GM13977 (cell line): ENCODE measurements at regions not wholly inside any gene's neighbourhood (a gene's known extent, or its start where the extent isn't known, plus 50 kb on each side); places are given as distances from the start of the nearest gene placed in this dataset.

Experiments
- DNase-seq: peaks from one replicate; pipeline ENCODE4 v3.0.0; 2012; ENCODE audit warnings: low spot score
- in situ Hi-C: fragments of 300-500 bp; cut with MboI; formaldehyde crosslinking; loops from one replicate; pipeline ENCODE4 v1.12.0; 2022; ENCODE audit warnings: low sequenced_read_pairs, low pct_unique_long_range_greater_than_20kb, mixed read lengths, inconsistent platforms; ENCODE audit not compliant: unreplicated experiment
- TF ChIP-seq, protein P1 (sequence below): IDR thresholded peaks from 2 replicates; pipeline ENCODE4 v1.5.1; 2012; ENCODE audit warnings: mild to moderate bottlenecking, control low read depth; ENCODE audit not compliant: insufficient read depth; ENCODE audit errors: extremely low read depth, missing control alignments

DNA sequence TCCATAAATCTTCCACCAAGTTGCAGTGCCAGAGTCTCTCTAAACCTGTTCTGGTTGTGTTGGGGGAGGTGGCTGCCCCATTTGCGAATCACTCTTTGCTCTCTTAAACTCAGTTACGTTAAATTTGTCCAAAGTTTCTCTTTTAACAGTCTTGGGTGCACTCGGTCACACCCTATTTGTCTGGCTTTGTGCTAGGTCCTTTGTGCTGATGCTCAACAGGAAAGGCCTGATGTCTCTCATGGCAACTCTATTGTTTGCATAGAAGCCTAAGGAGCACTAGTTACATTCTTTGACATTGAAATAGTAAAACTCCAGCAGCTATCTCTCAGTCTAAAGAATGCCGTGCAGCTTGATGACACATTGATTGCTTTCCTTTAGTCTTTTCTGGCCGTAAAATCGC is 105.1 kb downstream of the TRMT11 start:
- in situ Hi-C loops = no loop called here
- no peak for DNase-seq

GRCh38 chr6:126093108-126093507 is 106.8 kb downstream of the TRMT11 start:
- TF ChIP-seq, protein P1, sequence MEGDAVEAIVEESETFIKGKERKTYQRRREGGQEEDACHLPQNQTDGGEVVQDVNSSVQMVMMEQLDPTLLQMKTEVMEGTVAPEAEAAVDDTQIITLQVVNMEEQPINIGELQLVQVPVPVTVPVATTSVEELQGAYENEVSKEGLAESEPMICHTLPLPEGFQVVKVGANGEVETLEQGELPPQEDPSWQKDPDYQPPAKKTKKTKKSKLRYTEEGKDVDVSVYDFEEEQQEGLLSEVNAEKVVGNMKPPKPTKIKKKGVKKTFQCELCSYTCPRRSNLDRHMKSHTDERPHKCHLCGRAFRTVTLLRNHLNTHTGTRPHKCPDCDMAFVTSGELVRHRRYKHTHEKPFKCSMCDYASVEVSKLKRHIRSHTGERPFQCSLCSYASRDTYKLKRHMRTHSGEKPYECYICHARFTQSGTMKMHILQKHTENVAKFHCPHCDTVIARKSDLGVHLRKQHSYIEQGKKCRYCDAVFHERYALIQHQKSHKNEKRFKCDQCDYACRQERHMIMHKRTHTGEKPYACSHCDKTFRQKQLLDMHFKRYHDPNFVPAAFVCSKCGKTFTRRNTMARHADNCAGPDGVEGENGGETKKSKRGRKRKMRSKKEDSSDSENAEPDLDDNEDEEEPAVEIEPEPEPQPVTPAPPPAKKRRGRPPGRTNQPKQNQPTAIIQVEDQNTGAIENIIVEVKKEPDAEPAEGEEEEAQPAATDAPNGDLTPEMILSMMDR = no peak
- in situ Hi-C loops = no loop called here
- DNase-seq = no peak

More for the DNA sequence above, 105.1 kb downstream of the TRMT11 start:
- TF ChIP-seq, protein P1 = no peak

- no peak for DNase-seq
- in situ Hi-C loops = no loop called here
- TF ChIP-seq, protein P1 = no peak
Measured at GRCh38 chr6:126094411-126094810, 108.1 kb downstream of the TRMT11 start.

- in situ Hi-C loops = no loop called here
- TF ChIP-seq, protein P1 = no peak
Measured at GRCh38 chr6:126100386-126100785, 114.0 kb downstream of the TRMT11 start.

DNA sequence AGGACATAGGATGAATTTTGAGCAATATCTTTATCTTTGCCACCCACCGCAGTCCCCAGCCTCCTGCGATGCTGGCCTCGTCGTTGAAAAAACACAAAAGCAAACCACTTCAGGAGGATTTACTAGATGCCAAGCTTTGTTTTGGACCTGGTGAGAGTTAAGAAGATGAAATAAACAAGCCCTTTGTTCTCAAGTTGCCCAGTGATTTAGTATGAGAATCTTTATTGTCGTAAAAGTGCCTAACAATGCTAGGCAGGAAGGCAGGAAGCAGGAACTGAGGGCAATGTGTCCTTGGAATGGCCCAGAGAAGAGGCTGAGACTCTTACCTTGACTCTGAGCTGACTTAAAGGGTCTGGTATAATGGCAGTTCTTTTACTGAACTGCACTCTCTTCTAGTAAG is 116.0 kb downstream of the TRMT11 start:
- in situ Hi-C loops = no loop called here
- TF ChIP-seq, protein P1 = no peak
- no peak for DNase-seq

More at GRCh38 chr6:126100386-126100785, 114.0 kb downstream of the TRMT11 start:
- DNase-seq = no peak

- in situ Hi-C loops = no loop called here
- TF ChIP-seq, protein P1 = no peak
- DNase-seq = no peak
Measured at GRCh38 chr6:126103993-126104392, 117.7 kb downstream of the TRMT11 start.
